ENCODE measurements at regions not wholly inside any gene's neighbourhood (a gene's known extent, or its start where the extent isn't known, plus 50 kb on each side); places are given as distances from the start of the nearest gene placed in this dataset.

DNA sequence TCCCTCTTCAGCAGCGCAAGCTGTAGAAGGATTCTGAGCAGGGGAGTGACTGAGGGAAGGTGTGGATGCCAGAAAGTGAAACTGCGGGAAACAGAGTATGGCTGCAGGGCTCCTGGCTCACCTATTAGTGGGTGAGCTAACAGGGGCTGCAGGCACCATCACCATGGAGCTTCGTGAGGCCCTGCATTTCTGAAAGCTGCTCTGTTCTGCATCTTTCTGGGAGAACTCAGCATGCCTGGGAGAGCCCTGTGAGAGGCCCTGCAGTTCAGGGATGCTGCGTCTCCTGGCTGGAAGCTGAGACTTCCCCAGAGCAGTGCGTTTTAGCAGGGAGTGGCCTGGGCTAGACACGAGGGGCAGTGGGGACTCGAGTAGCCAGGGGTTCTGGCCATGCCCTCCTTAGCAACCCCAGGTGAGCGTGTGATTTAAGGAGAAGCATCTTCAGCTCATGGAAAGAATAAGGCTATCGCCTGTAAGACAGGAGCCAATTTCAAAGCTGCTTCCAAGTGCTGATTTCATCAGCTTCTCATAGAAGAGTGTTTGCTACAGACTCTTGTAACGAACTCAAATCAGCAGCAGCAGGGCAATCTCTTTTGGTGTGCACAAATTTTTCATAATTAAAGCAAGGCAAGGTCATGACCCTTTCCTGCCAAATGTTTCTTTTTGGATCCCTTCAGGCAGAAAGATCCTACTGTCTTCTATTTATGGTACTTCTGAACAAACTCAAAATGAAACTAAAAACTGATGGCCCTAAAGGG lies 293.6 kb upstream of the ZNF32 start:
- Histone ChIP-seq H3K36me3 (no peaks in the 10 kb centered on the region), H3K4me3 (no peak overlapping the region), H3K9me3 (no peaks in the 10 kb centered on the region), H3K4me1 (peaks cover 0 to 28% (median 0%) of the 10 kb centered on the region in 4 donors), H3K27ac (no peak overlapping the region), H3K27me3 (no peaks in the 10 kb centered on the region)
- no peak for DNase-seq (ENCODE audit: low spot score in 2 of 2)
- 57 to 70% methylated on average over 10 of the region's 10 CpGs for WGBS, 2 donors
- TF ChIP-seq EP300 (IDR thresholded peaks at IDR 0.05) (no peak), POLR2A (IDR thresholded peaks at IDR 0.05) (no peak)
- TF ChIP-seq, protein P1, sequence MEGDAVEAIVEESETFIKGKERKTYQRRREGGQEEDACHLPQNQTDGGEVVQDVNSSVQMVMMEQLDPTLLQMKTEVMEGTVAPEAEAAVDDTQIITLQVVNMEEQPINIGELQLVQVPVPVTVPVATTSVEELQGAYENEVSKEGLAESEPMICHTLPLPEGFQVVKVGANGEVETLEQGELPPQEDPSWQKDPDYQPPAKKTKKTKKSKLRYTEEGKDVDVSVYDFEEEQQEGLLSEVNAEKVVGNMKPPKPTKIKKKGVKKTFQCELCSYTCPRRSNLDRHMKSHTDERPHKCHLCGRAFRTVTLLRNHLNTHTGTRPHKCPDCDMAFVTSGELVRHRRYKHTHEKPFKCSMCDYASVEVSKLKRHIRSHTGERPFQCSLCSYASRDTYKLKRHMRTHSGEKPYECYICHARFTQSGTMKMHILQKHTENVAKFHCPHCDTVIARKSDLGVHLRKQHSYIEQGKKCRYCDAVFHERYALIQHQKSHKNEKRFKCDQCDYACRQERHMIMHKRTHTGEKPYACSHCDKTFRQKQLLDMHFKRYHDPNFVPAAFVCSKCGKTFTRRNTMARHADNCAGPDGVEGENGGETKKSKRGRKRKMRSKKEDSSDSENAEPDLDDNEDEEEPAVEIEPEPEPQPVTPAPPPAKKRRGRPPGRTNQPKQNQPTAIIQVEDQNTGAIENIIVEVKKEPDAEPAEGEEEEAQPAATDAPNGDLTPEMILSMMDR (IDR thresholded peaks at IDR 0.05): no peak

DNA sequence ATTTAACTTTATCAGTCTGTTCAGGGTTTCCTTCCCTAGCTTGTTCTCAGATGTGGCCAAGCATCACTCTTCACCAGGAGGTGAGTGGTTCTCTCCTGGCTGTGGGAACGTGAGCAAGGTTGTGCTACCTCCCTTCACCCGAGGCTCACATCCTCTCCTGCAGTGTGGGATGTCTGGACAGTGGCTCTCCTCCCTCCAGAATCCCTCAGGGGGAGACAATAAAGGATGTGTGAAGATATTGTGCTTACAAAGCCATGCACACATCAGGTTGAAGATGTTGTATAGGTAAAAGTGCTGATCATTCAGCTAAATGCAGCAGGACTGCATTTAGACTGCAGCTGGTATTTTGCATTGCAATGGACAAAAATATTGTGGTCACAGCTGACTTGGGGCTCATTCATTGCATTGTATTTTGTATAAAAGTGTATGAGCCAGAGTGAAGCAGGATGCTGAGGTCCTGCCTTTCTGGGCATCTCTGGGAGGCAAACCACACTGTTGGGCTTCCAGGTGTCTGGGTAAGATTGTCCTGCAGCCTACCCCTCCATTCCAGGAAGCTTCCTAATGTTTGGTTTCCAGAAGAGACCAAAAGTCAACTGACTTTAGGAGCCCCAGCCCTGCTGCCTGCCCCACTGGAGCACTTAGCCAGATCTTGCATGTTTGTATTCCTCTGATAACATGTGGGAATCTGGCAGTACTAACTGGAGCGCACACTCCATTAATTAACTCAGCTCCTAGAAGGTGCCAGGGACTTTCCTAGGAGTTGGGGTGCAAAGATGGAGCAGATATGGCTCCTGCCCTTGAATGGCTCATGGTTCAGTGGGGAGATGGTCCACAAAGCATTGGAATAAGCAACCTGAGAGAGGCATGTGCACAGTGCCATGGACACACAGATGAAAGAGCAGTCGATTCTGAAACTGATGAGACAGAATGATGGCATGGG lies 292.5 kb upstream of the ZNF32 start:
- no peak overlapping the region for H3K27ac ChIP-seq
- H3K4me1 ChIP-seq: peaks cover 0 to 28% (median 0%) of the 10 kb centered on the region in 4 donors
- TF ChIP-seq, protein P1 (IDR thresholded peaks at IDR 0.05): no peak
- TF ChIP-seq EP300 (IDR thresholded peaks at IDR 0.05) (no peak), POLR2A (IDR thresholded peaks at IDR 0.05) (no peak)
- no peaks in the 10 kb centered on the region for H3K9me3 ChIP-seq
- no peak overlapping the region for H3K4me3 ChIP-seq
- WGBS, 2 donors: 71 to 79% methylated on average over 4 of the region's 4 CpGs
- H3K36me3 ChIP-seq: no peaks in the 10 kb centered on the region
- DNase-seq (ENCODE audit: low spot score in 2 of 2): no peak
- H3K27me3 ChIP-seq: no peaks in the 10 kb centered on the region

DNA sequence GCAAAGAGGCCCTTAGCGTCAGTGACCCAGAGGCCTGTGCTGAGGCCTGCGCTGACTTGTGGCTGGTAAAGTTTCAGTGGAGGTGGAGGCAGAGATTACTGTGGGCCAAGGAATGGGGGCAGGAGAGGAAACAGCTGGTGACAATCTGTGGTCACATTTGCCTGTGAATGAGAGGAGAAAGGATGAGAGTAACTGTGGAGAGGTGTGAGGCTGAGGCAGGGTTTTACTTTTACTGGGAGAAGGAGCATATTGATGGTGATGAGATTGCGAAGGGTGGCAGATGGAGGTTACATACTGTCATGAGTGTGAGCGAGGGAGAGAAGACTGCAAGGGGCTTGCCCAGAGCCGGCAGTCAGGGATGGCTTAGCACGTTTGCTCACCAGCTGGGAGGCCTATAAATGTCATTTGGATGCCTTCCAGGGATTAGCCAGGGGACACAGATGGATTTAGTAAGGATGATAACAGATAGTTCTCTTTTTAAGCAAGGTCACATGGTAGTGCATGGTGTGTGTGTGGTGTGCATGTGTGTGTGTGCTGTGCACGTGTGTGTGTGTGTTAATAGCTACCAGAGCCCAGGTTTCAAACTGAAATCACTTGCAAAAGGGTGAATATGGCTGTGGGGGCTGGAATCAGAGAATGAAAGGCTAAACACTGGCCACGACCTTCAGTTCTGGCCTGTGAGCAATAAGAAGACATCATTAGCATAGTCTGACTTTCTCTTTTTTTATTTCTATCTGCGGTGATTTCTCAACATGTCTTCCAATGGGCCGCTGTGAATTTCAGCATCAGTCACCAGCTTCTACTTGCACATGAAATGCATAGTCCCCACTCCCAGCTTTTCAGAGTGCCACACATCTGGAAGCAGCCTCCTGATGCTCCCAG lies 291.5 kb upstream of the ZNF32 start:
- TF ChIP-seq, protein P1 (IDR thresholded peaks at IDR 0.05): no peak
- no peak for TF ChIP-seq POLR2A (IDR thresholded peaks at IDR 0.05)
- TF ChIP-seq EP300 (IDR thresholded peaks at IDR 0.05): no peak
- Histone ChIP-seq H3K9me3 (no peaks in the 10 kb centered on the region), H3K36me3 (no peaks in the 10 kb centered on the region), H3K27ac (no peak overlapping the region), H3K4me3 (no peak overlapping the region), H3K4me1 (peaks cover 0 to 28% (median 0%) of the 10 kb centered on the region in 4 donors), H3K27me3 (no peaks in the 10 kb centered on the region)
- WGBS, 2 donors: 48 to 54% methylated on average over 10 of the region's 10 CpGs
- DNase-seq (ENCODE audit: low spot score in 2 of 2): no peak

DNA sequence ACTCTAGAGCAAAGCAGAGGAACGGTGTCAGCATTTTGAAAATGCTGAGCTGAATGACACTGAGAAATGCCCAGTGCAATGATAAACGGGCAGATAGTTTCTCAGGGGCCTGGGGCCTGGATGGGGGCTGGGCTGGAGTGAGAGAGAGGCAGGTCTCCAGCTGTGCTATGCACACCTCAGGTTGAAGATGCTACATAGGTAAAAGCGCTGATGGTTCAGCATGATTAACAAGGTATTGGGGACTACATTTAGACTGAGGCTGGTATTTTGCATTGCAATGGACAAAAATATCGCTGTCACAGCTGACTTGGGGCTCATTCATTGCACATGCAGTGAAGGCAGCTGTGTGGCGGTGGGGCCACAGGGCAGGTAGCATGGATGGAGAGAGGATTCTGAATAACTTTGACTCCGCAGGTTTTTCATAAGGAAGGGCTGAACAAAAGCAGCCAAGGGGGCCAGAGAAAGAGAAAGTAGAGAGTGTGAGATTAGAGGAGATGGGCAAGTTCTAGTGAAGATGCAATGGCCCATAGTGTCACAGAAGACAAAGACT lies 290.8 kb upstream of the ZNF32 start:
- Histone ChIP-seq H3K9me3 (no peaks in the 10 kb centered on the region), H3K4me1 (peaks cover 0 to 28% (median 0%) of the 10 kb centered on the region in 4 donors), H3K4me3 (no peak overlapping the region), H3K27me3 (no peaks in the 10 kb centered on the region), H3K36me3 (no peaks in the 10 kb centered on the region), H3K27ac (no peak overlapping the region)
- TF ChIP-seq, protein P1 (IDR thresholded peaks at IDR 0.05): no peak
- TF ChIP-seq EP300 (IDR thresholded peaks at IDR 0.05) (no peak), POLR2A (IDR thresholded peaks at IDR 0.05) (no peak)
- 76 to 88% methylated on average over 6 of the region's 6 CpGs for WGBS, 2 donors
- DNase-seq (ENCODE audit: low spot score in 2 of 2): no peak

All from tibial nerve (tissue), 4 donors.